ENCODE measurements at regions not wholly inside any gene's neighbourhood (a gene's known extent, or its start where the extent isn't known, plus 50 kb on each side); places are given as distances from the start of the nearest gene placed in this dataset.
"Not testable (repeated sequence)": the region's sequence is repeated elsewhere in the genome, so short reads cannot be mapped to it uniquely, and the experiment has no call there.

DNA sequence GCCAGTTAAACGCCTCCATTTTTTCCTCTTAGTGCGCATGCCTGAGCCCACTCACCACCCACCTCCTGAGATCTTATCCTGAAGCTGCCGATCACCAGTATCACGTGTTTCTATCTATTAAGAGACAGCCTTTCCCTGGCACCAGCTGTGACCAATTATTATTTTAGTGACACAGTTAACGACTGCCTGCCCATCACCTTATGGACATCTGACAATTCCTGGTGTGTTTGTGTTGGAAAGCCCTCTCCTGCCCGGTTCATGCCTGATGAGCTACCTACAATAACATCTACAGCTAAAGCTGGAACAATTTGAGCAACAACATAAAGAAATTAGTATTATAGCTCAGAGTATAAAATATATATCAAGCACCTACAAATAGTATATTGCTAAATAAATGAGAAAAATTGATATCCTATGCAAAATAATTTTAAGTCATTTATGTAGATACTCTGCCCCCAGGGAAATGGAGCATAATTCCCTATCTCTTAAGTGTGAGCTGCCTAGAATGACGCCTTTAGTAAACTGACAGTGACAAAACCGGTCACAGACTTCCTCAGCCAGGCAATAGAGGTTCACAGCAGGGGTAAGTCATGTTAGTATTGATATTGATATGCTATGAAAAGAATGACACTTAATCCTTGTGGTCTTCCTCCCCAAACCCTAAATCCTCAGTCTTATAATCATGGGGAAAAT, 862.2 kb downstream of the TRAM1L1 start:
- H3K27ac ChIP-seq: no peak overlapping the region
- no peak for TF ChIP-seq ZFX (IDR thresholded peaks at IDR 0.05; ENCODE audit: borderline replicate concordance)
- TF ChIP-seq, protein P1, sequence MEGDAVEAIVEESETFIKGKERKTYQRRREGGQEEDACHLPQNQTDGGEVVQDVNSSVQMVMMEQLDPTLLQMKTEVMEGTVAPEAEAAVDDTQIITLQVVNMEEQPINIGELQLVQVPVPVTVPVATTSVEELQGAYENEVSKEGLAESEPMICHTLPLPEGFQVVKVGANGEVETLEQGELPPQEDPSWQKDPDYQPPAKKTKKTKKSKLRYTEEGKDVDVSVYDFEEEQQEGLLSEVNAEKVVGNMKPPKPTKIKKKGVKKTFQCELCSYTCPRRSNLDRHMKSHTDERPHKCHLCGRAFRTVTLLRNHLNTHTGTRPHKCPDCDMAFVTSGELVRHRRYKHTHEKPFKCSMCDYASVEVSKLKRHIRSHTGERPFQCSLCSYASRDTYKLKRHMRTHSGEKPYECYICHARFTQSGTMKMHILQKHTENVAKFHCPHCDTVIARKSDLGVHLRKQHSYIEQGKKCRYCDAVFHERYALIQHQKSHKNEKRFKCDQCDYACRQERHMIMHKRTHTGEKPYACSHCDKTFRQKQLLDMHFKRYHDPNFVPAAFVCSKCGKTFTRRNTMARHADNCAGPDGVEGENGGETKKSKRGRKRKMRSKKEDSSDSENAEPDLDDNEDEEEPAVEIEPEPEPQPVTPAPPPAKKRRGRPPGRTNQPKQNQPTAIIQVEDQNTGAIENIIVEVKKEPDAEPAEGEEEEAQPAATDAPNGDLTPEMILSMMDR (IDR thresholded peaks at IDR 0.05): no peak

DNA sequence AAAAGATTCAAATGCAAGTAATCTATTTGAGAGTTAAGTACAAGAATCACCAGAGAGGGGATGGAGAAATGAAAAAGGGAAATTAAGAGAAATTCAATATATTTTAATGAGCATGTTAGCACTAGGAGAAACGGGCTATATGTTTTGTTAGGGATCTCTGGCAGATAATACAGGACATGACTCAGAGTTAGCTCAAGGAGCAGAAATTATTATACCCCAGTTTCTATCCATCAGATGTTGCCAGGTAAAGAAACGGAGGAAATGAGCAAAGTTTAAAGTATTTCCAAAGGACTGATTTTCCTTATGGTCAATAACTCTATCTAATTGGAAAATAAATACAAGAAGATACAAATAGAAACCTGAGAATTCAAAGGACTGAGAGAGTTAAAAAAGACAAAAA, 867.6 kb downstream of the TRAM1L1 start:
- TF ChIP-seq ZFX (IDR thresholded peaks at IDR 0.05; ENCODE audit: borderline replicate concordance): no peak
- TF ChIP-seq, protein P1 (IDR thresholded peaks at IDR 0.05): no peak
- no peak overlapping the region for H3K27ac ChIP-seq

DNA sequence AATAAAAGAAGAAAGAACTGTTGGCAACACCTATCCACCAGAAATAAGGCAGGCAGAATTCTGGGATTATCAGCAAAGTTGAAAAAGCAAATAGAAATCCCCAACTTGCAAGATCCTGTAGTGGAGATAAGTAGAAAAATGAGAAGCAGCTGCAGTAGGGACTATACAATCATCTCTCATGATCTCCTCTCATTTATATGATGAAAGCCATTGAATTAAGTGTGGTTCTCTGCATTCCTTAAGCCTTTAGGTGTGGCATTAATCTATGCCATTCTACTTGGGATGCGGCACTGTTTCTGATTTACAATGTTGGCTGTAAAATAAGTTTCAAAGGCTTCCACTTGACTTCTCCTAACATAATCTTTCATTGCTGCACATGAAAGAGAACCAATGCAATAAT, 869.8 kb downstream of the TRAM1L1 start:
- no peak overlapping the region for H3K27ac ChIP-seq
- no peak for TF ChIP-seq ZFX (IDR thresholded peaks at IDR 0.05; ENCODE audit: borderline replicate concordance)
- TF ChIP-seq, protein P1 (IDR thresholded peaks at IDR 0.05): no peak

DNA sequence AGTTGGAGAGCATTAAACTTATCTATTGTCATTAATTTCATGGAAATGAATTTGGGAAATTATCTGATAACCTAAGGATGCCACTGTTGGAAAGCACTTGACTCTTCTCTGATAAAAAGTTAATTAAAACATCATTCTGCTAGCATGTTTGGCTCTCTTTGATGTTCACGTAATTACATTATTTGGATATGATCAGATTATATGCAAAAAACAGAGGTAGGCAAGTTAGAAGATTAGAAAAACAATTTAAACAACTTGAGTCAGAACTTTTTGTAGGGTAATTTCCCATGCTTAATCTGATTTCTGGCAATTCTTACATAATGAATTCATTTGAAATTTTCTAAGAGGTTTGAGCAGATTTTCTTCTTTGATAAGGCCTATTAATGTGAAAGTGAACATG, 882.9 kb downstream of the TRAM1L1 start:
- TF ChIP-seq ZFX (IDR thresholded peaks at IDR 0.05; ENCODE audit: borderline replicate concordance): no peak
- TF ChIP-seq, protein P1 (IDR thresholded peaks at IDR 0.05): no peak
- no peak overlapping the region for H3K27ac ChIP-seq

DNA sequence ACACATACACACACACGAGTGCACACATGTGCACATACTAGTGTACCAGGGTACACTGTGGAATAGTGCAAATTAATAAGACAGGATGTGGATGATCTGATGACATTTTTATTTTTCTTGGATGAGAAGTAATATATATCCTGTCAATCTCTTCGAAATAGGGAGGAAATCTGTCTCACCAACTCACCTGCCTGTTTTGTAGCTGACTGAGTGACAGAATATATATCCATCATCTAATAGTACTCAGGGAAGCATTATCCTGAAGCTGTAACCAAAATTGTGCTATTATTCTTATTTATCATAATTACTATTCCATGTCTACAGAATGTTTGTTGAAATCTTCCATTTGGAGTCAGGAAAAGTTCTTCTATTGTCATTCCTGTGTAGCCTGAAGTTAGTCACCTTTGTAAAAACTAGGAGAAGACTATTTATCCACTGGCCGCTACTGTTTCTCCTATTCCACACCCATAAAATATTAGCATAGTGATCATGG, 888.0 kb downstream of the TRAM1L1 start:
- H3K27ac ChIP-seq: no peak overlapping the region
- TF ChIP-seq, protein P1 (IDR thresholded peaks at IDR 0.05): no peak
- no peak for TF ChIP-seq ZFX (IDR thresholded peaks at IDR 0.05; ENCODE audit: borderline replicate concordance)

DNA sequence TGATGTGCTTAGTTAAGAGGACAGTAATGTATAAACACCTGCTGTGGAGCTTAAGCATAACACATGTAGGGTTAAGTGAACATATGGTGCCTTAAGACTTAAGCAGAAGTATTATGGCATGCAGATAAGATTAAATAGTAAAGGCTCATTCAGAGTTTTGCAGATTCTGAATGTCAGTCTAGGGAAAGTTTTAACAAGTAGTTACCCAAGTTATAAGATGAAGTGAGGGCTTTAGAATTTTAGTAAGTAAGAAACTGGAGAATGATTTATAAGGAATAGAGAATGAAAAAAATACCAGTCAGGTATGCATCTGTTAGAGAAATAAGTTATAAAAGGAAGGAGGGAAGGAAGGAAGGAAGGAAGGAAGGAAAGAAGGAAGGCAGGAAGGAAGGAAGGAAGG, 902.1 kb downstream of the TRAM1L1 start:
- no peak overlapping the region for H3K27ac ChIP-seq
- TF ChIP-seq, protein P1 (IDR thresholded peaks at IDR 0.05): no peak
- TF ChIP-seq ZFX (IDR thresholded peaks at IDR 0.05; ENCODE audit: borderline replicate concordance): no peak

DNA sequence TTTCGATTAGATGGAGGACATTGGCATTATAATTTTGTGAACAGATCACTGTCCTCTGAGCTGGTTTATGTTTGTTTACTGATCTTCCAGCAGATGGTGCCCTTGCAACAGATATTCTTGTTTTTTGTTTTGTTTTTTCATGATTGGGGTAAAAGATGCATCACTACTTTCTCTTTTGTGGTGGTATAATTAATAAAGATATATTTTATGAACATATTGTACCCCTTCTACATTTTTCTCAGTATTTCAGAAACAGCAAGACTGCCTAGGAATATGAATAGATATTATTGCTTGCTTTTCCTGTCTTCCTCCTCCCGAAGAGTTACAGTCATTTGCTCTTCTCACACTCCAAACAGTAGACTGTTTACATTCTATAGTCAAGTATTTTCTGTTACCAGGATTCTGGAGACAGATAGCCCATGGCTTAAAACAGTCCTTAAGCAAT, 905.2 kb downstream of the TRAM1L1 start:
- no peak for TF ChIP-seq ZFX (IDR thresholded peaks at IDR 0.05; ENCODE audit: borderline replicate concordance)
- TF ChIP-seq, protein P1 (IDR thresholded peaks at IDR 0.05): peak; percentile 76
- H3K27ac ChIP-seq: peak overlapping the region; percentile 25; the same call in 1 of the 2 replicates

DNA sequence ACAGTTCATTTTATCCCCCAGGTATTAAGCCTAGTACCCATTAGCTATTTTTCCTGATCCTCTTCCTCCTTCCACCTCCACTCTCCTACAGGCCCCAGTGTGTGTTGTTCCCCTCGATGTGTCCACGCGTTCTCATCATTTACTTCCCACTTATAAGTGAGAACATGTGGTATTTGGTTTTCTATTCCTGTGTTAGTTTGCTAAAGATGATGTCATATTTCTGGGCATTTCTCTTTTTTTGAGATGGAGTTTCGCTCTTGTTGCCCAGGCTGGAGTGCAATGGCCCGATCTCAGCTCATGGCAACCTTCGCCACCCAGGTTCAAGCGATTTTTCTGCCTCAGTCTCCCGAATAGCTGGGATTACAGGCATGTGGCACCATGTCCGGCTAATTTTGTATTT, 934.0 kb downstream of the TRAM1L1 start:
- H3K27ac ChIP-seq: not testable (repeated sequence)

All from 22Rv1 (cell line).